HG03460 (cell line): ENCODE measurements at regions not wholly inside any gene's neighbourhood (a gene's known extent, or its start where the extent isn't known, plus 50 kb on each side); places are given as distances from the start of the nearest gene placed in this dataset.

Experiments used
- ATAC-seq: cut with Tn5 transposase; IDR thresholded peaks from one replicate; pipeline ENCODE4 v1.9.1; 2021; ENCODE audit not compliant: unreplicated experiment

GRCh38 chr1:238248356-238248755, 357.6 kb upstream of the ZP4 start:
- no peak for ATAC-seq

- ATAC-seq: no peak
These were observed 351.5 kb upstream of the ZP4 start for GRCh38 chr1:238242181-238242580.

- no peak for ATAC-seq
These were observed 350.9 kb upstream of the ZP4 start for GRCh38 chr1:238241607-238242006.

GRCh38 chr1:238239343-238239742, 348.6 kb upstream of the ZP4 start:
- no peak for ATAC-seq

- ATAC-seq: no peak
These were observed 343.2 kb upstream of the ZP4 start for GRCh38 chr1:238233966-238234365.

GRCh38 chr1:238232084-238232710, 341.5 kb upstream of the ZP4 start:
- ATAC-seq: no peak

- ATAC-seq: no peak
These were observed 336.1 kb upstream of the ZP4 start for GRCh38 chr1:238226810-238227209.

GRCh38 chr1:238223076-238223640, 332.4 kb upstream of the ZP4 start:
- no peak for ATAC-seq

GRCh38 chr1:238221738-238222137, 331.0 kb upstream of the ZP4 start:
- ATAC-seq: no peak

- no peak for ATAC-seq
These were observed 323.7 kb upstream of the ZP4 start for GRCh38 chr1:238214449-238214848.

GRCh38 chr1:238205045-238205662, 314.4 kb upstream of the ZP4 start:
- ATAC-seq: no peak

- no peak for ATAC-seq
These were observed 311.3 kb upstream of the ZP4 start for GRCh38 chr1:238201992-238202391.

GRCh38 chr1:238199325-238199724, 308.6 kb upstream of the ZP4 start:
- no peak for ATAC-seq

GRCh38 chr1:238196516-238196915, 305.8 kb upstream of the ZP4 start:
- ATAC-seq: no peak

GRCh38 chr1:238191170-238191569, 300.4 kb upstream of the ZP4 start:
- no peak for ATAC-seq

- ATAC-seq: no peak
These were observed 296.8 kb upstream of the ZP4 start for GRCh38 chr1:238187575-238187949.

- ATAC-seq: no peak
These were observed 296.3 kb upstream of the ZP4 start for GRCh38 chr1:238186887-238187574.

GRCh38 chr1:238177960-238178645, 287.4 kb upstream of the ZP4 start:
- no peak for ATAC-seq

- ATAC-seq: no peak
These were observed 286.6 kb upstream of the ZP4 start for GRCh38 chr1:238177351-238177750.

GRCh38 chr1:238176441-238176840, 285.7 kb upstream of the ZP4 start:
- ATAC-seq: no peak

GRCh38 chr1:238171985-238172384, 281.3 kb upstream of the ZP4 start:
- no peak for ATAC-seq

- ATAC-seq: no peak
These were observed 271.2 kb upstream of the ZP4 start for GRCh38 chr1:238161955-238162354.
